Activated CD4-positive, alpha-beta T cell treated with anti-CD3 and anti-CD28 coated beads, Interleukin-2, amount 50 U/mL, for 24 hours (primary cell): ENCODE measurements at regions not wholly inside any gene's neighbourhood (a gene's known extent, or its start where the extent isn't known, plus 50 kb on each side); places are given as distances from the start of the nearest gene placed in this dataset.
"Not testable (repeated sequence)": the region's sequence is repeated elsewhere in the genome, so short reads cannot be mapped to it uniquely, and the experiment has no call there.

Experiments
- DNase-seq, 2 donors: peaks; one replicate each; pipeline ENCODE4 v3.0.0-alpha.2; 2020; ENCODE audit warnings: low read depth in 1 of 2, low spot score in 1 of 2

DNA sequence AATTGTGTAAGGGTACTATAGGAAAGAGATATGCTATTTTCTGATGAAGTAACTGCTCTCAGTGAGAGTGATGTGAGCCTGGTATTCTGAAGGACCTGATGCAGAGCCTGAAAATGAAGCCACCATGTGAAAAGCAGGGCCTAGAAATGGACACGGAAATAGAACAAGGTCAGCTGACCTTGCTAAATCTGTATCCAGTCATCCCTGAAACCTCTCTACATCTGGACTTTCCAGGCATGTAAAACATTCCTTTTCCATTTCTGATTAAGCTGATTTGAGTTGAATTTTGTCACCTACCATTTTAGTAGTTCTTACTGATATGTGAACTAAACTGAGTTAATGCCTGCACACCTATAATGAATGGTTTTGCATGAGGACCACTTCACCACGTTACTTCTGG is 72.4 kb upstream of the NEIL3 start:
- no peak for DNase-seq

DNA sequence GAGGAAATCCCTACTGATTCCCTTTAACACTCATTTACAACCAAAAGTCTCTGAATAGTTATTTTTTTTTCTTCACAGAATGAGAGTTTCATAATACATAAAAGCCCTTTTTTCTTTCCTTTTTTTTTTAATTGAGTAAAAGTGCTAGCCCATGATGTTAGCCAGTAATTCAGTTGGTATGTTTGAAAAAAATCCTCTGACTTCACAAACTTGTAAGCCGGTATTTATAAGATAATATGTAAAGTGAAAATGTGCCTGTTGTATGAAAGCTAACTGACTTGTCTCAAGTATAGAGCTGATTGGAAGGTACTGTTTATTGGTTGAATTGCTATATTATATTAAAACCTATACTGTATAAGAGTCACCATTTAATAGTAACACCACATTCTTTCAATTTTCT is 70.2 kb upstream of the NEIL3 start:
- no peak for DNase-seq

DNA sequence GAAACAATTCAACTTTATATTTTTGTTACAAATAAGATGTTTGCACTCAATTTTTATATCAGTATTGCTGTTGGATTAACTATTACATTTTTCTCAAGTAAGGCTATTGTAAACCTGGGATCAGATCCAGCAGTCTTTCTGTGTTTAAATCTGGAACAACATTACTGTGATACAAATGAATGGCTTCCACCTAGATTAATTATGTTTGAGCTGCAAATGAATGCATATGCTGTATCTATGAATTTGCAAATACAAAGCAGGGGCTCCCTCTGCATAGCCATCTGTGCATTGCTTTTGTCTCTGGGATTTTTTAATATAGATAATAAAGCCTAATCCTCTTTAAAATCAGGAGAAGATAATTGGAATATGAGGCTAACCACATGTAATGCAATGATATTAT is 69.8 kb upstream of the NEIL3 start:
- no peak for DNase-seq

DNA sequence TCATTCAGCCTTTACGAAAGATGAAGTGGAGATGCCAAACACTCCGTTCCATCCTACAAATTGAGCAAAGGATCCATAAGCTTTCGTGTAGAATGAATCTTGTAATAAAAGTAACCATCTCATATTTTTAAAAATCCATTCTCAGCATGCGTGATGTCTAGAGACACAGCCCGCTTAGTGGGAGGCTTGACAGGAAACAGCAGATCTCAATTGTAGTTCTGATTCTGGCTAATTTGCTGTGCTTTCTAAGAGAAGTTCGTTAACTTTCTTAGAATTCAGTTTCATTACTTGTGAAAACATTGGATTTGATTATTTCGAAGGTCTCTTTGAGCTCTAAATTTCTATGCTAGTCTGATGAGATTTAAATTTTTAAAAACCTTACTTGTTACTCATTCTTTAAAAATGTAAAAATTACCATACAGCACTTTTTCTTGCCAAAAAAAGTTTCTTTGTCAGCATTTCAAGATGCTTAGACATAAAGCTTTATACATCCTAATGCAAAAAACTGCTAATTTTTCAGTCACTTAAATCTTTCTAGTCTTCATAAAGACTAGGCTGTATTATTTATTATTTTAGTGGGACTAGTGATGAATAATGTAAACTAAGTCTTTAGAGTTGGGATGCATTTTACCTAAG is 66.9 kb upstream of the NEIL3 start:
- no peak for DNase-seq

DNA sequence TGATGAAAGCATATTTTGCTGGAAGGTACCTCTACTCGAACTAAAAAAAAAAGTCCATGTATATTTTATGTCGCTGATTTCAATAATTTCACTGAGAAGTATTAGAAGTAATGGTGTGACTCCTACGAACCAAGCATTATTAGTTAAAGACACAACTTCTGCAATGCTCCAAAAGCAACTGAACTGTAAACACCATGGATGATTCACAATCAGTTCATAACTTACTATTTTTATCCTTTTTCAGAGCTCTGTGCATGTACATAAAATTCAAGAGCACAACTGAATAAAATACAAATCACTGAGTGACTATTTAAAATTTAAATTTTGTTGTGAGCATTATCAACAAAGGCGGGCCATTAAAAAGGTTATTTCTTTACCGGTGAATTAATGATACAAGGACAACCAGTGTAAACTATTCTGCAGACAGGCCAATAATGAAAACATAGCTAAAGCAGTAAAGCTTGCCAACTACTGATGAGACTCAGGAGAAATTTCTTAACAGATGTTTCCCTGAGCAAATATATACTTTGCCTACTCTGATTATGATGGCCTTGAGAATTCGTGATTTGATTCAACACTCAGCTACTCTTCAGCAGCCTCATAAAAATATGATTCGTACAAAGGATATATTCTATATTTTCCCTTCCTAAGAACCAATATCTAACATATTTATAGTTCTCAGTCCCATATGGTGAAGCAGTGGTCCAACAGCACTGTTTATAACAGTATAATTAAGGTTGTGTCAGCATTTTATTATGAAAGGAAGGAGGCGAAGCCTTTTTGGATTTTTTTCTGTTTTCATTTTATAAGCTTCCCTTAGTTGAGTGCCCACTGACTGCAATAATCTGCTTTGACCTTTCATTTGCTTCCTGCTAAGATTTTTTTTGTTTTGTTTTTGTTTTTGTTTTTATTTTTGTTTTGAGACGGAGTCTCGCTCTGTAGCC is 62.8 kb upstream of the NEIL3 start:
- no peak for DNase-seq

DNA sequence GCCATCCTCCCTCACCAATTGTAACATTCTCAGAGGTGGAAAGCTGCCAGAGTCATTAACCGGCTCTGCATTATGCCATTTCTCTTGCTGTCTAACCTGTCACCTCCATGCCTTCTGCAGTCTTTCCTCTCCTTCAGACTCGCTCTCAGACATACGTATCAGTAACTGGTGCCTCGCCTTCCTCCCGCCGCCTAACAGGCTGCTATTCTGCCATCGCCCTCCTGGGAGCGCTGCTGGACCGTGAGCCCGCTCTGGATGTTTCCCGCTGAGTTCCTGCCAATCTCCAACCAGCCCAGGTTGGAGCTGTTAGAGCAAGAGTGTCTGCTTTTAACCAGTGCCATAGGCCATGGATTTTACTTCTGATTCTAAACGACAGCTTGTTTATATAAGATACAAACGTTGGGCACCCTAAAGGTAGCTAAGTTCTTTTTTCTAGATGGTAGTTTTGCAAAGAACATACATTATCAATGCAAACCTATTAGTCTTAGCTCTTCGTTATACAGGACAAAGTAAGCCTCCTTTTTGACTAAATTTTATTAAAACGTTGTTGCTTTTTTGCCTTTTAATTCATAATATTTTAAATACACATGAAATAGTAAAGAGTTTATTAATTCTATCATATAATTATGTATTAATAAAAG is 59.5 kb upstream of the NEIL3 start:
- DNase-seq, result peak; percentile 23 to 39

DNA sequence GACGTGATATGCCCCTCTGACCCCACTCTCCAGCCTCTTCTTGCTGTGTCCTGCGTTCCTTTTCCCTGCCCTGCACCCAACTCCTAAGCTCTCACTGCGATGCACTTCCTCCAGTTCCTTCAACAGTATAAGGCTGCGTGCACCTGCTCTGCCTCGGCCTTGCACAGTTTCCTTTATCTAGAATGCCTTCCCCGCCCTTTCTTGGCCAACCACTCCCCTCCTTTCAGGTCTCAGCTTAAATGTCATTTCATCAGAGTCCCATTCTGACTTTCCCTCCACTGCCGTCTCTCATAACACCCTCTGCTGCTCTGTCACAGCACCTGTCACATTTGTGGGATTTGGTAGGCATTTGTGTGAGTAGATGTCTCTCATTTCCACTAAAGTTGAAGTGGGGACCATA is 58.4 kb upstream of the NEIL3 start:
- no peak for DNase-seq

DNA sequence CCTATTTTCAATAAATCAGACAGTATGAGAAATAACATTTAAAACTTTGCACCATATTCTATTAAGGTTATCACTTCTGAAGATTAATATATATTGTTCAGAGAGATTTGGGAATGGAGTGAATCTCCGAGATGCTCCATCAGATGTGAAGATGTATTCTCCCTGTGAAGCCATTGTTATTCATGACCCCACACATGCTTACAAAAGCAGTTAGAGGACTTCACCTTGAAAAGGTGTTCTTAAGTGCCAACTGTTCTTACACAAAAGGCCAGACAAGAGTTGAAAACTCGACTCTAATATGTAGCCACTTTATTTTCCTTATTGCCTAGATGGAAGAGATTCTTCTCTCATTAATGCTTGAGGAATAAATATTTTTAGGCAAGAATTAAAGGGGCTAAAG is 54.3 kb upstream of the NEIL3 start:
- no peak for DNase-seq

DNA sequence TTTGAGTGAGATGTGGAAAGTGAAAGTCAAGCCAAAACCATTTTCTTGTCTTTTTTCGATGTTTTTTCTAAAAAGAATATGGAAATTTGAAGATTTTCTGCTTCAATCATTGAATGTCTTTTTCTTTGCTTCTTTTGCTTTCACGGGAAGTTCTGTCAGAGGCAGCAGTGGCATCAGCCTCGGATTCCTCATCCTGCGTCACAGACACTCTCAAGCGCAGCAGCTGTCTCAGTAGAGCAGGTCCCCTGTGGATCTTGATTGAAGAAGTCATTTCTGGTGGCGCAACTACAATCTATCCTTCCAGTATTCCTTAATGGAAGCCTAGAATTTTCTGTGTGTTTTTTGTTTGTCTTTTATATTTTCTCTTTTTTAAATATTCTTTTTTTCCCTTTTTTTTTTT is 52.7 kb upstream of the NEIL3 start:
- DNase-seq, result no peak

DNA sequence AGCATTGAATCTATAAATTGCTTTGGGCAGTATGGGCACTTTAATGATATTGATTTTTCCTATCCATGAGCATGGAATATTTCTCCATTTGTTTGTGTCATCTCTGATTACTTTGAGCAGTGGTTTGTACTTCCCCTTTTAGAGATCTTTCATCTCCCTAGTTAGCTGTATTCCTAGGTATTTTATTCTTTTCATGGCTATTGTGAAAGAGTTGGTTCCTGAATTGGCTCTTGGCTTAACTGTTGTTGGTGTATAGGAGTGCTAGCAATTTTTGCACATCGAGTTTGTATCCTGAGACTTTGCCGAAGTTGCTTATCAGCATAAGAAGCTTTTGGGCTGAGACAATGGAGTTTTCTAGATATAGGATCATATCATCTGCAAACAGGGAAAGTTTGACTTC is 50.2 kb upstream of the NEIL3 start:
- not testable (repeated sequence) for DNase-seq
